ENCODE measurements at regions not wholly inside any gene's neighbourhood (a gene's known extent, or its start where the extent isn't known, plus 50 kb on each side); places are given as distances from the start of the nearest gene placed in this dataset.
"Not testable (repeated sequence)": the region's sequence is repeated elsewhere in the genome, so short reads cannot be mapped to it uniquely, and the experiment has no call there.

- not testable (repeated sequence) for H3K4me2 ChIP-seq (ENCODE audit: low read length); H3K27ac ChIP-seq (ENCODE audit: low read depth, low read length, poor library complexity, severe bottlenecking); H3K4me3 ChIP-seq (ENCODE audit: low read depth, low read length, poor library complexity, severe bottlenecking); H3K9ac ChIP-seq (ENCODE audit: low read length); H2AFZ ChIP-seq (ENCODE audit: low read length); H3F3A ChIP-seq (ENCODE audit: insufficient read depth, low read length); H3K9me3 ChIP-seq (ENCODE audit: low read length); H3K36me3 ChIP-seq (ENCODE audit: insufficient read depth, low read length); H3K9me2 ChIP-seq (ENCODE audit: low read depth, low read length); H3K4me1 ChIP-seq (ENCODE audit: insufficient read depth, low read length, severe bottlenecking); H4K20me1 ChIP-seq (ENCODE audit: insufficient read depth, low read length); H3K27me3 ChIP-seq (ENCODE audit: insufficient read depth, low read length); H3K79me2 ChIP-seq (ENCODE audit: insufficient read depth, low read length)
Observed at GRCh38 chrY:3297235-3297634, 281.6 kb upstream of the TGIF2LY start.

GRCh38 chrY:3319988-3320387 lies 258.9 kb upstream of the TGIF2LY start:
- H3K9me2 ChIP-seq (ENCODE audit: low read depth, low read length); H3F3A ChIP-seq (ENCODE audit: insufficient read depth, low read length); H3K9ac ChIP-seq (ENCODE audit: low read length); H3K27me3 ChIP-seq (ENCODE audit: insufficient read depth, low read length); H3K27ac ChIP-seq (ENCODE audit: low read depth, low read length, poor library complexity, severe bottlenecking); H3K36me3 ChIP-seq (ENCODE audit: insufficient read depth, low read length); H3K4me3 ChIP-seq (ENCODE audit: low read depth, low read length, poor library complexity, severe bottlenecking); H4K20me1 ChIP-seq (ENCODE audit: insufficient read depth, low read length); H3K79me2 ChIP-seq (ENCODE audit: insufficient read depth, low read length); H3K9me3 ChIP-seq (ENCODE audit: low read length); H3K4me2 ChIP-seq (ENCODE audit: low read length); H2AFZ ChIP-seq (ENCODE audit: low read length); H3K4me1 ChIP-seq (ENCODE audit: insufficient read depth, low read length, severe bottlenecking): not testable (repeated sequence)

GRCh38 chrY:3367535-3367934 lies 211.3 kb upstream of the TGIF2LY start:
- not testable (repeated sequence) for H3K9me2 ChIP-seq (ENCODE audit: low read depth, low read length); H3K9ac ChIP-seq (ENCODE audit: low read length); H3K36me3 ChIP-seq (ENCODE audit: insufficient read depth, low read length); H3K27ac ChIP-seq (ENCODE audit: low read depth, low read length, poor library complexity, severe bottlenecking); H2AFZ ChIP-seq (ENCODE audit: low read length); H4K20me1 ChIP-seq (ENCODE audit: insufficient read depth, low read length); H3K9me3 ChIP-seq (ENCODE audit: low read length); H3K4me1 ChIP-seq (ENCODE audit: insufficient read depth, low read length, severe bottlenecking); H3F3A ChIP-seq (ENCODE audit: insufficient read depth, low read length); H3K4me3 ChIP-seq (ENCODE audit: low read depth, low read length, poor library complexity, severe bottlenecking); H3K79me2 ChIP-seq (ENCODE audit: insufficient read depth, low read length); H3K27me3 ChIP-seq (ENCODE audit: insufficient read depth, low read length); H3K4me2 ChIP-seq (ENCODE audit: low read length)

GRCh38 chrY:3368459-3368858 lies 210.4 kb upstream of the TGIF2LY start:
- not testable (repeated sequence) for H3K4me1 ChIP-seq (ENCODE audit: insufficient read depth, low read length, severe bottlenecking); H3F3A ChIP-seq (ENCODE audit: insufficient read depth, low read length); H2AFZ ChIP-seq (ENCODE audit: low read length); H3K27ac ChIP-seq (ENCODE audit: low read depth, low read length, poor library complexity, severe bottlenecking); H3K36me3 ChIP-seq (ENCODE audit: insufficient read depth, low read length); H3K27me3 ChIP-seq (ENCODE audit: insufficient read depth, low read length); H3K4me2 ChIP-seq (ENCODE audit: low read length); H3K4me3 ChIP-seq (ENCODE audit: low read depth, low read length, poor library complexity, severe bottlenecking); H3K9me3 ChIP-seq (ENCODE audit: low read length); H3K9ac ChIP-seq (ENCODE audit: low read length); H3K79me2 ChIP-seq (ENCODE audit: insufficient read depth, low read length); H3K9me2 ChIP-seq (ENCODE audit: low read depth, low read length); H4K20me1 ChIP-seq (ENCODE audit: insufficient read depth, low read length)

DNA sequence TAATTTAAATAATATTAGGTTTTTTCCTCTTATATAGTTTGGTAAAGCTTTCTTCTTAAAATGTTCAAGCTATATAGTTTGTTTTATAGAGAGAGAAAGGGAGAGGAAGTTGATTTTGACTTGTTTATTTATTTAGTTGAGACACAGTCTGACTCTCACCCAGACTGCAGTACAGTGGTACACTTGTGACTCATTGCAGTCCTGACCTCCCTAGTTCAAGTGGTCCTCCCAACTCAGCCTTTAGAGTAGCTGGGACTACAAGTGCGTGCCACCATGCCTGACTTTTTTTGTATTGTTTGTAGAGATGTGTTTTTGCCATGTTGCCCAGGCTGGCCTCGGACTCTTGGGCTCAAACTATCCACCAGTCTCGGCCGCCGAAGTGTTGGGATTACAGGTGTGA lies 187.4 kb upstream of the TGIF2LY start:
- H3K4me2 ChIP-seq (ENCODE audit: low read length); H3K36me3 ChIP-seq (ENCODE audit: insufficient read depth, low read length); H3K9me3 ChIP-seq (ENCODE audit: low read length): not testable (repeated sequence)

DNA sequence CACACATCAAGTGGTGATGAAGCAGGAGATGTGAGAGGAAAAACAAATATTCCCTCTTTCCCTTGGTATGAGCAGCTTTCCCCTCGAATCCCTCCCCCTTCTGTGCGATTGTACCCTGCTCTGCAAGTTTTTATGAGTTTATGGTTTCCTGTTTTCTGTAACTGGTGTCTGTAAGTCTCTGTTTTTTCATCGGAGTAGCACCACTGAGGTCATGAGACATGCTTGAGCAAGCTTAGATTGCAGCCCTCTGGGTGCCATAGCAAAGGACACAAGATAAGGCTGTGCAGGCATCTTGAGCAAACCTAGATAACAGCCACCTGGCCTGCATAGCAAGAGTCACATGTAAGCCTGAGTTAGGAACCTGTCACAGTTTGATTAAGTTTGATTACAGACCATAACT lies 174.6 kb upstream of the TGIF2LY start:
- H3K9me2 ChIP-seq (ENCODE audit: low read depth, low read length); H3K79me2 ChIP-seq (ENCODE audit: insufficient read depth, low read length); H3F3A ChIP-seq (ENCODE audit: insufficient read depth, low read length); H3K4me1 ChIP-seq (ENCODE audit: insufficient read depth, low read length, severe bottlenecking); H4K20me1 ChIP-seq (ENCODE audit: insufficient read depth, low read length); H3K27me3 ChIP-seq (ENCODE audit: insufficient read depth, low read length); H3K9me3 ChIP-seq (ENCODE audit: low read length); H3K9ac ChIP-seq (ENCODE audit: low read length); H3K27ac ChIP-seq (ENCODE audit: low read depth, low read length, poor library complexity, severe bottlenecking); H3K4me2 ChIP-seq (ENCODE audit: low read length); H3K36me3 ChIP-seq (ENCODE audit: insufficient read depth, low read length); H3K4me3 ChIP-seq (ENCODE audit: low read depth, low read length, poor library complexity, severe bottlenecking); H2AFZ ChIP-seq (ENCODE audit: low read length): not testable (repeated sequence)

More for the DNA sequence above, 187.4 kb upstream of the TGIF2LY start:
- H2AFZ ChIP-seq (ENCODE audit: low read length); H3K9ac ChIP-seq (ENCODE audit: low read length); H3K27me3 ChIP-seq (ENCODE audit: insufficient read depth, low read length); H3K27ac ChIP-seq (ENCODE audit: low read depth, low read length, poor library complexity, severe bottlenecking); H3K4me3 ChIP-seq (ENCODE audit: low read depth, low read length, poor library complexity, severe bottlenecking); H3K4me1 ChIP-seq (ENCODE audit: insufficient read depth, low read length, severe bottlenecking); H3K79me2 ChIP-seq (ENCODE audit: insufficient read depth, low read length); H3K9me2 ChIP-seq (ENCODE audit: low read depth, low read length); H4K20me1 ChIP-seq (ENCODE audit: insufficient read depth, low read length); H3F3A ChIP-seq (ENCODE audit: insufficient read depth, low read length): not testable (repeated sequence)
